ENCODE measurements at regions not wholly inside any gene's neighbourhood (a gene's known extent, or its start where the extent isn't known, plus 50 kb on each side); places are given as distances from the start of the nearest gene placed in this dataset.

- 94 to 97% (median 96%) methylated on average over 14 of the region's 14 CpGs for WGBS, 3 donors
- Histone ChIP-seq H3K9me3 (ENCODE audit: control insufficient read depth in 2 of 2, insufficient read depth in 1 of 2, low read depth in 1 of 2, low read length in 1 of 2) (no peaks in the 10 kb centered on the region), H3K4me1 (ENCODE audit: control insufficient read depth in 3 of 3, insufficient read depth in 2 of 3, low read depth in 1 of 3, low read length in 2 of 3) (peaks cover under 1 to 40% (median 4%) of the 10 kb centered on the region in 3 donors), H3K36me3 (ENCODE audit: control insufficient read depth in 3 of 3, insufficient read depth in 2 of 3, low read depth in 1 of 3, low read length in 3 of 3) (no peaks in the 10 kb centered on the region), H3K27ac (ENCODE audit: low read depth in 1 of 3, low read length in 2 of 3) (no peak overlapping the region), H3K27me3 (ENCODE audit: control insufficient read depth in 3 of 3, insufficient read depth in 3 of 3, low read length in 3 of 3) (no peaks in the 10 kb centered on the region), H3K4me3 (ENCODE audit: low read depth in 1 of 3, low read length in 3 of 3) (no peak overlapping the region)
- FAIRE-seq (no peak), DNase-seq (no peak)
These were observed 194.9 kb downstream of the BCAS1 start for GRCh38 chr20:53875452-53875851.

- no peak for FAIRE-seq
- no peak overlapping the region for H3K27ac ChIP-seq (ENCODE audit: low read depth in 1 of 3, low read length in 2 of 3)
- H3K36me3 ChIP-seq (ENCODE audit: control insufficient read depth in 3 of 3, insufficient read depth in 2 of 3, low read depth in 1 of 3, low read length in 3 of 3), result no peaks in the 10 kb centered on the region
- 95 to 100% (median 97%) methylated on average over 1 of the region's 1 CpG for WGBS, 3 donors
- no peaks in the 10 kb centered on the region for H3K27me3 ChIP-seq (ENCODE audit: control insufficient read depth in 3 of 3, insufficient read depth in 3 of 3, low read length in 3 of 3)
- no peak for DNase-seq
- H3K4me3 ChIP-seq (ENCODE audit: low read depth in 1 of 3, low read length in 3 of 3), result no peak overlapping the region
- H3K9me3 ChIP-seq (ENCODE audit: control insufficient read depth in 2 of 2, insufficient read depth in 1 of 2, low read depth in 1 of 2, low read length in 1 of 2), result no peaks in the 10 kb centered on the region
- H3K4me1 ChIP-seq (ENCODE audit: control insufficient read depth in 3 of 3, insufficient read depth in 2 of 3, low read depth in 1 of 3, low read length in 2 of 3), result peaks cover 3 to 45% (median 6%) of the 10 kb centered on the region in 3 donors
These were observed 195.7 kb downstream of the BCAS1 start for GRCh38 chr20:53874706-53875105.

DNA sequence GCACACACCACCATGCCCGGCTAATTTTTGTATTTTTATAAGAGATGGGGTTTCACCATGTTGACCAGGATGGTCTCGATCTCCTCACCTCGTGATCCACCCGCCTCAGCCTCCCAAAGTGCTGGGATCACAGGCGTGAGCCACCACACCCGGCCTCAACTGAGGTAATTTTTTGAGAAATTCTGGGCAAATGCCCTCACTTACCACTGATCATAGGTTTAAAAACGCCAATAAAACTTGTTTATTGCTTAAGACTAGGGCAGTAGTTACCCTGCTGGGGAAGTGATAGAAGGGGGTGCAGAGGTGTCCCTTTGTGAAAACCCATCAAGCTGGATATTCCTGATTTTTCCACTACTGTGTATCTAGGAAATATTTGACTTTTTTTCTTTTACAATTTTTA is 196.3 kb downstream of the BCAS1 start:
- no peaks in the 10 kb centered on the region for H3K27me3 ChIP-seq (ENCODE audit: control insufficient read depth in 3 of 3, insufficient read depth in 3 of 3, low read length in 3 of 3)

DNA sequence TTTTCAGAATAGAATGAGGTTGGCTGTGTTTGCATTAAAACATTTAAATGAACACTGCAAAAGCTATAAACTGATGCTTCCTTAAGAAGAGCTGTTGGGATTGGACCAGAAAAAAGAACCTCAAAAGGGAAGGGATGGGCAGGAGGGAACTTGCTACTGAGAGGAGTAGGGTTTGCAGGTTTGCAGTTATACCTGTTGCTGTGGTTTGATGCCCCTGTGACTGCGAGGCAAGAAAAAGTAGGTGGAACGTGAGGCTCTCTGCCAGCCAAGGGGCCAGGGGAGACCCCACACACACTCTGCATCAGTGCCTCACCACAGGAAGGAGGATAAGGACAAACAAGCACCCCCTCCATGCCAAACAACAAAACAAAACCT is 197.2 kb downstream of the BCAS1 start:
- Histone ChIP-seq H3K27ac (ENCODE audit: low read depth in 1 of 3, low read length in 2 of 3) (peak overlapping the region in 1 of 3 donors; percentile 59), H3K9me3 (ENCODE audit: control insufficient read depth in 2 of 2, insufficient read depth in 1 of 2, low read depth in 1 of 2, low read length in 1 of 2) (no peaks in the 10 kb centered on the region), H3K27me3 (ENCODE audit: control insufficient read depth in 3 of 3, insufficient read depth in 3 of 3, low read length in 3 of 3) (no peaks in the 10 kb centered on the region), H3K4me3 (ENCODE audit: low read depth in 1 of 3, low read length in 3 of 3) (no peak overlapping the region), H3K4me1 (ENCODE audit: control insufficient read depth in 3 of 3, insufficient read depth in 2 of 3, low read depth in 1 of 3, low read length in 2 of 3) (peaks cover 3 to 40% (median 8%) of the 10 kb centered on the region in 3 donors), H3K36me3 (ENCODE audit: control insufficient read depth in 3 of 3, insufficient read depth in 2 of 3, low read depth in 1 of 3, low read length in 3 of 3) (no peaks in the 10 kb centered on the region)
- no peak for FAIRE-seq
- 63 to 82% (median 72%) methylated on average over 2 of the region's 2 CpGs for WGBS, 3 donors
- DNase-seq, result no peak

More for the DNA sequence above, 196.3 kb downstream of the BCAS1 start:
- 88 to 92% (median 90%) methylated on average over 7 of the region's 7 CpGs for WGBS, 3 donors
- H3K4me3 ChIP-seq (ENCODE audit: low read depth in 1 of 3, low read length in 3 of 3), result no peak overlapping the region
- H3K36me3 ChIP-seq (ENCODE audit: control insufficient read depth in 3 of 3, insufficient read depth in 2 of 3, low read depth in 1 of 3, low read length in 3 of 3), result no peaks in the 10 kb centered on the region
- FAIRE-seq (no peak), DNase-seq (no peak)
- H3K27ac ChIP-seq (ENCODE audit: low read depth in 1 of 3, low read length in 2 of 3), result no peak overlapping the region
- H3K4me1 ChIP-seq (ENCODE audit: control insufficient read depth in 3 of 3, insufficient read depth in 2 of 3, low read depth in 1 of 3, low read length in 2 of 3), result peaks cover 3 to 49% (median 10%) of the 10 kb centered on the region in 3 donors
- no peaks in the 10 kb centered on the region for H3K9me3 ChIP-seq (ENCODE audit: control insufficient read depth in 2 of 2, insufficient read depth in 1 of 2, low read depth in 1 of 2, low read length in 1 of 2)

- H3K4me1 ChIP-seq (ENCODE audit: control insufficient read depth in 3 of 3, insufficient read depth in 2 of 3, low read depth in 1 of 3, low read length in 2 of 3), result peaks cover 3 to 42% (median 8%) of the 10 kb centered on the region in 3 donors
- H3K27ac ChIP-seq (ENCODE audit: low read depth in 1 of 3, low read length in 2 of 3), result peak overlapping the region; percentile 27 to 81 (median 78)
- DNase-seq, result no peak
- 33 to 40% (median 33%) methylated on average over 10 of the region's 10 CpGs for WGBS, 3 donors
- no peaks in the 10 kb centered on the region for H3K36me3 ChIP-seq (ENCODE audit: control insufficient read depth in 3 of 3, insufficient read depth in 2 of 3, low read depth in 1 of 3, low read length in 3 of 3)
- FAIRE-seq, result no peak
- no peak overlapping the region for H3K4me3 ChIP-seq (ENCODE audit: low read depth in 1 of 3, low read length in 3 of 3)
- H3K9me3 ChIP-seq (ENCODE audit: control insufficient read depth in 2 of 2, insufficient read depth in 1 of 2, low read depth in 1 of 2, low read length in 1 of 2), result no peaks in the 10 kb centered on the region
- H3K27me3 ChIP-seq (ENCODE audit: control insufficient read depth in 3 of 3, insufficient read depth in 3 of 3, low read length in 3 of 3), result no peaks in the 10 kb centered on the region
These were observed 197.7 kb downstream of the BCAS1 start for GRCh38 chr20:53872561-53873229.

DNA sequence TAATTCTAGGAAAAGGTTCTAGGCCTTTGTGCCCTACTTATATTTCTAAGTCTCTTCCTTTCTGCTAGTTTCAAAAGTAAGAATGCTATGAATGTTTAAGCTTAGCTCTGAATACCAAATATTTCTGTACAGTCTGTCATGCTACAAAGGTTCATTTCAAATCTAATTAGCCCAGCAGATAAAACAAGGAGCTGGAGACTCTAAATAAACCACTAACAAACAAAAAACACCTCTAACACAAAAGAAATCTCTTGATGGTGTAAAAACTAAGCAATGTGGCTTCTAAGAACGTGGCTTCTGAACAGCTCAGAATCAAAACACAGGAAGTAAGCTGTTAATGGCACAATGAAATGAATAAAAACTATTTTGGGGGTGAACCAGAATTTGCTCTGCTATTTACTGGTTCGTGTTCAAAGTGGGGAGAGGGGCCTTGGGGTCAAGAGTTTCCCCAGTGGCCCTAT is 198.3 kb downstream of the BCAS1 start:
- no peaks in the 10 kb centered on the region for H3K9me3 ChIP-seq (ENCODE audit: control insufficient read depth in 2 of 2, insufficient read depth in 1 of 2, low read depth in 1 of 2, low read length in 1 of 2)

DNA sequence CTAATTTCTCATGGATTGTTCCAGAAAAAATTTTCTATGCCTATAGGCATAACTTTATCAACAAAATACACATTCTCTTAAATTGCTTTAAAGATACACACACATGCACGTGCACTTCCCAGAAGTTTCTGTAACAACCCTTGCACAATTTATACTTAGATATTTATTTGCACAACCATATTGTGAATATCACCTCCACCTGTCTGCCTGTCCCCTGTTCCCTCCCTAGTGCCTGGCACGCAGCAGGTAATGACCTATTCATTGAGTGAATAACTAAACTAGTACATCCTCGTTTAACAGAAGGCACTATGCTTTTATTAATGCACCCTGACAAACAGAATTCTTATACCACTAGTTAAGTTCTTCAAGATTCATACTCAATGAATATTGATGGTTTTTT is 198.9 kb downstream of the BCAS1 start:
- FAIRE-seq, result no peak

More for the DNA sequence above, 198.3 kb downstream of the BCAS1 start:
- peaks cover 3 to 45% (median 8%) of the 10 kb centered on the region in 3 donors for H3K4me1 ChIP-seq (ENCODE audit: control insufficient read depth in 3 of 3, insufficient read depth in 2 of 3, low read depth in 1 of 3, low read length in 2 of 3)
- no peaks in the 10 kb centered on the region for H3K36me3 ChIP-seq (ENCODE audit: control insufficient read depth in 3 of 3, insufficient read depth in 2 of 3, low read depth in 1 of 3, low read length in 3 of 3)
- WGBS, 3 donors, result 11 to 26% (median 25%) methylated on average over 2 of the region's 2 CpGs
- FAIRE-seq (no peak), DNase-seq (peak in 1 of 2 donors; percentile 24)
- H3K27me3 ChIP-seq (ENCODE audit: control insufficient read depth in 3 of 3, insufficient read depth in 3 of 3, low read length in 3 of 3), result no peaks in the 10 kb centered on the region
- H3K4me3 ChIP-seq (ENCODE audit: low read depth in 1 of 3, low read length in 3 of 3), result no peak overlapping the region
- H3K27ac ChIP-seq (ENCODE audit: low read depth in 1 of 3, low read length in 2 of 3), result peak overlapping the region in 2 of 3 donors; percentile 78 to 81

DNA sequence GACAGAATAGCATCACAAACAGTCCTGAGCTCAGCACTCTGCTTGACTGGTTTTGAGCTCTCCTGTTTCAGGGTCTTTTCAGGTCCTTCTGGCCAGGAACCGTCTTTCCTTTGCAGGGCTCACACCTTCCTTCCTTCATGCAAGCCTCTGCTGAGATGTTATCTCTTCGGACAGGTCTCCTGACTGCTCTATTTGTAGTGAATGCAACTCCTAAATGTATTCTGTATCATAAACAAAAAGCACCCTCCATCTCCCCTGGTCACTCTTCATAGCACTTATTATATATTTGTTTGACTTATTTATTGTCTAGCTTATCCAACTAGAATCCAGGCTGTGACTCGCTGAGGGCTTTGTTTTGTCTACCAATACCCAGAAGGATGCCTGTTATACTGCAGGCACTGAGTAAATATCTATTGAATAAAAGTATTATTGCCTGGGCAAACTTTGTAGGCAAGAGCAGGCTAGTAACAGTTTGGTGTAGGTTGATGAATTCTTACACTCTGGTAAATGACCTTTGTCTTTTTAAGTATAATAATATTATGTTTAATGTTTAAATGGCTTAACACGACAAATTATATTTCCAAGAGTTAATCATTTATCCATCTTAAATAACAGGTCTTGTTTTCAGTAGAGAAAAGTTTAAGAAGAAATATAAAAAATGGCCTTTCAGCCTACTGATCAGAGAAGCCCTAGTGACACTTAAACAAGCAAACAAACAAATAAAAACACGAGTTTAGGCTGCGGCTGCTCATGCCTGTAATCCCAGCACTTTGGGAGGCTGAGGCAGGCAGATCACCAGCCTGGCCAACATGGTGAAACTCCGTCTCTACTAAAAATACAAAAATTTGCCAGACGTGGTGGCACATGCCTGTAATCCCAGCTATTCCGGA is 199.7 kb downstream of the BCAS1 start:
- DNase-seq (peak in 1 of 2 donors; percentile 47), FAIRE-seq (no peak)
- peaks cover 6 to 57% (median 13%) of the 10 kb centered on the region in 3 donors for H3K4me1 ChIP-seq (ENCODE audit: control insufficient read depth in 3 of 3, insufficient read depth in 2 of 3, low read depth in 1 of 3, low read length in 2 of 3)
- H3K36me3 ChIP-seq (ENCODE audit: control insufficient read depth in 3 of 3, insufficient read depth in 2 of 3, low read depth in 1 of 3, low read length in 3 of 3), result no peaks in the 10 kb centered on the region
- 15 to 57% (median 31%) methylated on average over 9 of the region's 9 CpGs for WGBS, 3 donors
- no peak overlapping the region for H3K4me3 ChIP-seq (ENCODE audit: low read depth in 1 of 3, low read length in 3 of 3)
- no peaks in the 10 kb centered on the region for H3K9me3 ChIP-seq (ENCODE audit: control insufficient read depth in 2 of 2, insufficient read depth in 1 of 2, low read depth in 1 of 2, low read length in 1 of 2)
- no peaks in the 10 kb centered on the region for H3K27me3 ChIP-seq (ENCODE audit: control insufficient read depth in 3 of 3, insufficient read depth in 3 of 3, low read length in 3 of 3)
- peak overlapping the region; percentile 44 to 78 (median 70) for H3K27ac ChIP-seq (ENCODE audit: low read depth in 1 of 3, low read length in 2 of 3)

More for the DNA sequence above, 198.9 kb downstream of the BCAS1 start:
- Histone ChIP-seq H3K4me3 (ENCODE audit: low read depth in 1 of 3, low read length in 3 of 3) (no peak overlapping the region), H3K36me3 (ENCODE audit: control insufficient read depth in 3 of 3, insufficient read depth in 2 of 3, low read depth in 1 of 3, low read length in 3 of 3) (no peaks in the 10 kb centered on the region), H3K9me3 (ENCODE audit: control insufficient read depth in 2 of 2, insufficient read depth in 1 of 2, low read depth in 1 of 2, low read length in 1 of 2) (no peaks in the 10 kb centered on the region), H3K27ac (ENCODE audit: low read depth in 1 of 3, low read length in 2 of 3) (peak overlapping the region; percentile 41 to 78 (median 61)), H3K27me3 (ENCODE audit: control insufficient read depth in 3 of 3, insufficient read depth in 3 of 3, low read length in 3 of 3) (no peaks in the 10 kb centered on the region), H3K4me1 (ENCODE audit: control insufficient read depth in 3 of 3, insufficient read depth in 2 of 3, low read depth in 1 of 3, low read length in 2 of 3) (peaks cover 3 to 49% (median 12%) of the 10 kb centered on the region in 3 donors)
- peak in 1 of 2 donors; percentile 46 for DNase-seq
- 14 to 51% (median 27%) methylated on average over 3 of the region's 3 CpGs for WGBS, 3 donors
